ENCODE measurements at regions not wholly inside any gene's neighbourhood (a gene's known extent, or its start where the extent isn't known, plus 50 kb on each side); places are given as distances from the start of the nearest gene placed in this dataset.

GRCh38 chr7:9557853-9558252, 1124.4 kb downstream of the NXPH1 start:
- intact Hi-C loops (cut with DNase I; ENCODE audit: low total_unique reads): no loop called here
- Histone ChIP-seq H3K27ac (no peak overlapping the region), H3K9me3 (no peaks in the 10 kb centered on the region), H3K27me3 (no peaks in the 10 kb centered on the region), H3K36me3 (no peaks in the 10 kb centered on the region), H3K4me3 (no peak overlapping the region), H3K4me1 (no peaks in the 10 kb centered on the region)
- TF ChIP-seq CTCF (IDR thresholded peaks at IDR 0.05): no peak
- no peak for DNase-seq

GRCh38 chr7:9575716-9576115, 1142.3 kb downstream of the NXPH1 start:
- no peaks in the 10 kb centered on the region for H3K27me3 ChIP-seq
- H3K36me3 ChIP-seq: no peaks in the 10 kb centered on the region
- TF ChIP-seq CTCF (IDR thresholded peaks at IDR 0.05): no peak
- H3K27ac ChIP-seq: no peak overlapping the region
- H3K4me1 ChIP-seq: no peaks in the 10 kb centered on the region
- no peak overlapping the region for H3K4me3 ChIP-seq
- intact Hi-C loops (cut with DNase I; ENCODE audit: low total_unique reads): no loop called here
- no peak for DNase-seq
- no peaks in the 10 kb centered on the region for H3K9me3 ChIP-seq

- intact Hi-C loops (cut with DNase I; ENCODE audit: low total_unique reads): no loop called here
- no peak for TF ChIP-seq CTCF (IDR thresholded peaks at IDR 0.05)
These were observed 1149.4 kb downstream of the NXPH1 start for GRCh38 chr7:9582824-9583223.

GRCh38 chr7:9598411-9598810, 1165.0 kb downstream of the NXPH1 start:
- no peaks in the 10 kb centered on the region for H3K27me3 ChIP-seq
- no peak overlapping the region for H3K27ac ChIP-seq
- H3K36me3 ChIP-seq: no peaks in the 10 kb centered on the region
- no peaks in the 10 kb centered on the region for H3K9me3 ChIP-seq
- TF ChIP-seq CTCF (IDR thresholded peaks at IDR 0.05): no peak
- no peaks in the 10 kb centered on the region for H3K4me1 ChIP-seq
- H3K4me3 ChIP-seq: no peak overlapping the region
- intact Hi-C loops (cut with DNase I; ENCODE audit: low total_unique reads): no loop called here
- DNase-seq: no peak

More at GRCh38 chr7:9582824-9583223, 1149.4 kb downstream of the NXPH1 start:
- Histone ChIP-seq H3K4me1 (no peaks in the 10 kb centered on the region), H3K27me3 (no peaks in the 10 kb centered on the region), H3K4me3 (no peak overlapping the region), H3K36me3 (no peaks in the 10 kb centered on the region), H3K9me3 (no peaks in the 10 kb centered on the region), H3K27ac (no peak overlapping the region)
- DNase-seq: no peak

GRCh38 chr7:9600974-9601373, 1167.6 kb downstream of the NXPH1 start:
- Histone ChIP-seq H3K36me3 (no peaks in the 10 kb centered on the region), H3K27ac (no peak overlapping the region), H3K27me3 (no peaks in the 10 kb centered on the region), H3K9me3 (no peaks in the 10 kb centered on the region), H3K4me3 (no peak overlapping the region), H3K4me1 (no peaks in the 10 kb centered on the region)
- intact Hi-C loops (cut with DNase I; ENCODE audit: low total_unique reads): no loop called here
- no peak for TF ChIP-seq CTCF (IDR thresholded peaks at IDR 0.05)
- no peak for DNase-seq

- Histone ChIP-seq H3K27ac (no peak overlapping the region), H3K9me3 (no peaks in the 10 kb centered on the region), H3K27me3 (no peaks in the 10 kb centered on the region), H3K4me1 (no peaks in the 10 kb centered on the region), H3K36me3 (no peaks in the 10 kb centered on the region), H3K4me3 (no peak overlapping the region)
- intact Hi-C loops (cut with DNase I; ENCODE audit: low total_unique reads): no loop called here
- TF ChIP-seq CTCF (IDR thresholded peaks at IDR 0.05): no peak
- DNase-seq: no peak
These were observed 1169.9 kb downstream of the NXPH1 start for GRCh38 chr7:9603291-9603690.

Data from tibial artery (tissue), 4 donors.